ENCODE measurements at regions not wholly inside any gene's neighbourhood (a gene's known extent, or its start where the extent isn't known, plus 50 kb on each side); places are given as distances from the start of the nearest gene placed in this dataset.

DNA sequence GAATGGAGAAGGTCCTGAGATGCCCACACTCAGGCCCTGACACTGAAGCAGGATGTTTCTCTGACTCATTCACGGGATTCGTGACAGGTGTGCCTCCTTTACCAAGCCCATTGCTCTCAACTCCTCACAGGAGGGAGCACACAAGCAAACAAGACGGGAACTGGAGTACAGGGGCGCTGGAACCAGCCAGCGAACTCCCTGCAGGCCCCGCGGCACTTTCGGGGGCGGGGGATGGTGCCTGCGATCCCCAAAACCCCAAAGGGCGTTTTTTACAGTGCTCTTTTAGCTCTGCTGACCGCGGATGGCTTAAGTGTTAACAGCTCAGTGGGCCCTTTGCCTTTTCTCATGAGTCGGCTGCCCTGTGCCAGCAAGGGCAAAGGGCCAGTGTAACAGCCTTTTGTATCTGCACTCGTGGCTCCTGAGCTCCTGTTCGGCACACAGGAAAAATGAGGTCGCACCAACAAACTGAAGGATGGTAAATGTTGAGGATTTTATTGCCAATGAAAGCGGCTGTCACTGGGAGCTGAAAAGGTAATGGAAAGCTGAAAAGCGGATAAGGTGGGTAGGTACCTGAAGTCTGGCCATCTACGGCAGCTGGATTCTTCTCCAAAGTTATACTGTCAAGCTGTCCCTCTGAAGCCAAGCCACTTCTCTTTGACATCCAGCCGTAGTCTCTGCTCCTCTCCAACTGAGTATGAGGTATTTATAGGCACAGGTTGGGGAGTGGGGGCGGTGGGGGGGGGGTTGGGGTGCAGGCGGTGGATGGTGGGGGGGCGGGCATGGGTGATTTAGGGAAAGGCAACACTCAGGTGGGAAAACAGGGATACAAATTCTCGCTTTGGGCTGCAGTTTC, 65.0 kb upstream of the TRPC4 start:
- no peak overlapping the region for H3K4ac ChIP-seq (ENCODE audit: low read depth, low read length)
- H3K36me3 ChIP-seq (ENCODE audit: control insufficient read depth in 1 of 2, insufficient read depth in 2 of 2, low read length in 2 of 2): no peaks in the 10 kb centered on the region
- WGBS (ENCODE audit: extremely low coverage, insufficient coverage, insufficient read length): no CpG with 5 or more reads among the region's 25 CpGs
- H3K4me2 ChIP-seq (ENCODE audit: low read length): no peak overlapping the region
- H2BK12ac ChIP-seq (ENCODE audit: low read length): no peak overlapping the region
- H3K4me3 ChIP-seq (ENCODE audit: low read depth, low read length): no peak overlapping the region
- H2AFZ ChIP-seq (ENCODE audit: insufficient read depth, low read length, poor library complexity): no peak overlapping the region
- no peak overlapping the region for H3K27ac ChIP-seq (ENCODE audit: low read depth, low read length)
- H4K91ac ChIP-seq (ENCODE audit: low read depth, low read length): no peak overlapping the region
- no peak overlapping the region for H3K9ac ChIP-seq (ENCODE audit: low read length)
- no peak overlapping the region for H2BK120ac ChIP-seq (ENCODE audit: insufficient read depth, low read length, poor library complexity)
- H3K79me1 ChIP-seq (ENCODE audit: low read length): no peaks in the 10 kb centered on the region
- H4K8ac ChIP-seq (ENCODE audit: low read depth, low read length): no peak overlapping the region
- H2BK5ac ChIP-seq (ENCODE audit: low read depth, low read length, poor library complexity): no peak overlapping the region
- H2AK5ac ChIP-seq (ENCODE audit: low read length): no peak overlapping the region
- H3K4me1 ChIP-seq (ENCODE audit: control insufficient read depth in 1 of 2, insufficient read depth in 2 of 2, low read length in 2 of 2): no peaks in the 10 kb centered on the region
- no peak overlapping the region for H3K18ac ChIP-seq (ENCODE audit: low read length)
- no peaks in the 10 kb centered on the region for H3K27me3 ChIP-seq (ENCODE audit: insufficient read depth, low read length)
- no peaks in the 10 kb centered on the region for H3K79me2 ChIP-seq (ENCODE audit: control insufficient read depth, insufficient read depth, low read length, poor library complexity)
- H3K14ac ChIP-seq (ENCODE audit: low read length): no peak overlapping the region
- no peak overlapping the region for H3K23ac ChIP-seq (ENCODE audit: low read length)
- H3K9me3 ChIP-seq (ENCODE audit: insufficient read depth, low read depth, low read length): no peaks in the 10 kb centered on the region
- no peak for DNase-seq
- H4K12ac ChIP-seq (ENCODE audit: low read depth, low read length): no peak overlapping the region

GRCh38 chr13:37929308-37929707, 59.7 kb upstream of the TRPC4 start:
- no peak for DNase-seq
- no peak overlapping the region for H4K12ac ChIP-seq (ENCODE audit: low read depth, low read length)
- H2BK120ac ChIP-seq (ENCODE audit: insufficient read depth, low read length, poor library complexity): no peak overlapping the region
- no peaks in the 10 kb centered on the region for H3K4me1 ChIP-seq (ENCODE audit: control insufficient read depth in 1 of 2, insufficient read depth in 2 of 2, low read length in 2 of 2)
- no peak overlapping the region for H3K23ac ChIP-seq (ENCODE audit: low read length)
- H2BK12ac ChIP-seq (ENCODE audit: low read length): no peak overlapping the region
- H3K36me3 ChIP-seq (ENCODE audit: control insufficient read depth in 1 of 2, insufficient read depth in 2 of 2, low read length in 2 of 2): no peaks in the 10 kb centered on the region
- no peak overlapping the region for H2AFZ ChIP-seq (ENCODE audit: insufficient read depth, low read length, poor library complexity)
- no peaks in the 10 kb centered on the region for H3K9me3 ChIP-seq (ENCODE audit: insufficient read depth, low read depth, low read length)
- no peak overlapping the region for H4K91ac ChIP-seq (ENCODE audit: low read depth, low read length)
- H2BK5ac ChIP-seq (ENCODE audit: low read depth, low read length, poor library complexity): no peak overlapping the region
- H3K9ac ChIP-seq (ENCODE audit: low read length): no peak overlapping the region
- H3K27me3 ChIP-seq (ENCODE audit: insufficient read depth, low read length): no peaks in the 10 kb centered on the region
- H3K79me2 ChIP-seq (ENCODE audit: control insufficient read depth, insufficient read depth, low read length, poor library complexity): no peaks in the 10 kb centered on the region
- no peak overlapping the region for H3K18ac ChIP-seq (ENCODE audit: low read length)
- H3K4me3 ChIP-seq (ENCODE audit: low read depth, low read length): no peak overlapping the region
- no peak overlapping the region for H3K4ac ChIP-seq (ENCODE audit: low read depth, low read length)
- no peak overlapping the region for H4K8ac ChIP-seq (ENCODE audit: low read depth, low read length)
- WGBS (ENCODE audit: extremely low coverage, insufficient coverage, insufficient read length): no CpG with 5 or more reads among the region's 4 CpGs
- H3K79me1 ChIP-seq (ENCODE audit: low read length): no peaks in the 10 kb centered on the region
- H3K27ac ChIP-seq (ENCODE audit: low read depth, low read length): no peak overlapping the region
- no peak overlapping the region for H3K4me2 ChIP-seq (ENCODE audit: low read length)
- no peak overlapping the region for H2AK5ac ChIP-seq (ENCODE audit: low read length)
- no peak overlapping the region for H3K14ac ChIP-seq (ENCODE audit: low read length)

- no peaks in the 10 kb centered on the region for H3K4me1 ChIP-seq (ENCODE audit: control insufficient read depth in 1 of 2, insufficient read depth in 2 of 2, low read length in 2 of 2)
- no CpG with 5 or more reads among the region's 4 CpGs for WGBS (ENCODE audit: extremely low coverage, insufficient coverage, insufficient read length)
- H4K91ac ChIP-seq (ENCODE audit: low read depth, low read length): no peak overlapping the region
- no peaks in the 10 kb centered on the region for H3K36me3 ChIP-seq (ENCODE audit: control insufficient read depth in 1 of 2, insufficient read depth in 2 of 2, low read length in 2 of 2)
- no peak overlapping the region for H2BK5ac ChIP-seq (ENCODE audit: low read depth, low read length, poor library complexity)
- no peak overlapping the region for H3K14ac ChIP-seq (ENCODE audit: low read length)
- H4K12ac ChIP-seq (ENCODE audit: low read depth, low read length): no peak overlapping the region
- H2BK120ac ChIP-seq (ENCODE audit: insufficient read depth, low read length, poor library complexity): no peak overlapping the region
- no peaks in the 10 kb centered on the region for H3K9me3 ChIP-seq (ENCODE audit: insufficient read depth, low read depth, low read length)
- no peak overlapping the region for H3K18ac ChIP-seq (ENCODE audit: low read length)
- no peak overlapping the region for H3K23ac ChIP-seq (ENCODE audit: low read length)
- H2BK12ac ChIP-seq (ENCODE audit: low read length): no peak overlapping the region
- no peak for DNase-seq
- no peak overlapping the region for H3K27ac ChIP-seq (ENCODE audit: low read depth, low read length)
- no peak overlapping the region for H4K8ac ChIP-seq (ENCODE audit: low read depth, low read length)
- H3K79me1 ChIP-seq (ENCODE audit: low read length): no peaks in the 10 kb centered on the region
- no peak overlapping the region for H2AFZ ChIP-seq (ENCODE audit: insufficient read depth, low read length, poor library complexity)
- no peak overlapping the region for H3K4ac ChIP-seq (ENCODE audit: low read depth, low read length)
- no peaks in the 10 kb centered on the region for H3K27me3 ChIP-seq (ENCODE audit: insufficient read depth, low read length)
- no peak overlapping the region for H2AK5ac ChIP-seq (ENCODE audit: low read length)
- no peaks in the 10 kb centered on the region for H3K79me2 ChIP-seq (ENCODE audit: control insufficient read depth, insufficient read depth, low read length, poor library complexity)
- H3K4me2 ChIP-seq (ENCODE audit: low read length): no peak overlapping the region
- no peak overlapping the region for H3K9ac ChIP-seq (ENCODE audit: low read length)
- H3K4me3 ChIP-seq (ENCODE audit: low read depth, low read length): no peak overlapping the region
Measured at GRCh38 chr13:37927561-37927960, 58.0 kb upstream of the TRPC4 start.

GRCh38 chr13:37925878-37926473, 56.4 kb upstream of the TRPC4 start:
- Histone ChIP-seq H3K79me1 (ENCODE audit: low read length) (no peaks in the 10 kb centered on the region), H3K36me3 (ENCODE audit: control insufficient read depth in 1 of 2, insufficient read depth in 2 of 2, low read length in 2 of 2) (no peaks in the 10 kb centered on the region), H3K18ac (ENCODE audit: low read length) (no peak overlapping the region), H3K4ac (ENCODE audit: low read depth, low read length) (no peak overlapping the region), H2AK5ac (ENCODE audit: low read length) (no peak overlapping the region), H3K4me2 (ENCODE audit: low read length) (no peak overlapping the region), H3K9ac (ENCODE audit: low read length) (no peak overlapping the region), H3K27me3 (ENCODE audit: insufficient read depth, low read length) (no peaks in the 10 kb centered on the region), H2BK12ac (ENCODE audit: low read length) (no peak overlapping the region), H4K91ac (ENCODE audit: low read depth, low read length) (no peak overlapping the region), H3K14ac (ENCODE audit: low read length) (no peak overlapping the region), H2AFZ (ENCODE audit: insufficient read depth, low read length, poor library complexity) (no peak overlapping the region), H3K27ac (ENCODE audit: low read depth, low read length) (no peak overlapping the region), H4K8ac (ENCODE audit: low read depth, low read length) (no peak overlapping the region), H4K12ac (ENCODE audit: low read depth, low read length) (no peak overlapping the region), H3K23ac (ENCODE audit: low read length) (no peak overlapping the region), H3K4me1 (ENCODE audit: control insufficient read depth in 1 of 2, insufficient read depth in 2 of 2, low read length in 2 of 2) (no peaks in the 10 kb centered on the region), H3K79me2 (ENCODE audit: control insufficient read depth, insufficient read depth, low read length, poor library complexity) (no peaks in the 10 kb centered on the region), H3K9me3 (ENCODE audit: insufficient read depth, low read depth, low read length) (no peaks in the 10 kb centered on the region), H2BK120ac (ENCODE audit: insufficient read depth, low read length, poor library complexity) (no peak overlapping the region), H3K4me3 (ENCODE audit: low read depth, low read length) (no peak overlapping the region), H2BK5ac (ENCODE audit: low read depth, low read length, poor library complexity) (no peak overlapping the region)
- WGBS (ENCODE audit: extremely low coverage, insufficient coverage, insufficient read length): 100% methylated on average over 1 of the region's 7 CpGs
- DNase-seq: no peak
